ENCODE measurements at regions not wholly inside any gene's neighbourhood (a gene's known extent, or its start where the extent isn't known, plus 50 kb on each side); places are given as distances from the start of the nearest gene placed in this dataset.

- WGBS = 58% methylated on average over 3 of the region's 3 CpGs
- Histone ChIP-seq H3K4me1 (ENCODE audit: control insufficient read depth in 4 of 4, insufficient read depth in 4 of 4, low read length in 3 of 4) (no peaks in the 10 kb centered on the region), H3K9ac (ENCODE audit: low read depth in 1 of 2, low read length in 2 of 2) (no peak overlapping the region), H3K9me3 (ENCODE audit: control insufficient read depth in 4 of 4, low read length in 3 of 4) (no peaks in the 10 kb centered on the region), H3K4me3 (ENCODE audit: low read depth in 1 of 3, low read length in 3 of 3) (no peak overlapping the region), H3K27me3 (ENCODE audit: control insufficient read depth in 4 of 4, insufficient read depth in 4 of 4, low read length in 3 of 4) (no peaks in the 10 kb centered on the region), H3K27ac (ENCODE audit: low read depth in 1 of 2, low read length in 2 of 2) (no peak overlapping the region), H3K36me3 (ENCODE audit: control insufficient read depth in 4 of 4, insufficient read depth in 3 of 4, low read depth in 1 of 4, low read length in 3 of 4) (no peaks in the 10 kb centered on the region)
- TF ChIP-seq CTCF (IDR thresholded peaks at IDR 0.05; ENCODE audit: low read depth, low read length, missing input control) (no peak), HNF4A (conservative IDR thresholded peaks at IDR 0.05) (no peak)
- DNase-seq (ENCODE audit: low spot score) = no peak
Measured at GRCh38 chr6:135640449-135641111, 143.0 kb upstream of the AHI1 start.

GRCh38 chr6:135642912-135643311 lies 145.4 kb upstream of the AHI1 start:
- Histone ChIP-seq H3K27ac (ENCODE audit: low read depth in 1 of 2, low read length in 2 of 2) (no peak overlapping the region), H3K9ac (ENCODE audit: low read depth in 1 of 2, low read length in 2 of 2) (no peak overlapping the region), H3K4me1 (ENCODE audit: control insufficient read depth in 4 of 4, insufficient read depth in 4 of 4, low read length in 3 of 4) (no peaks in the 10 kb centered on the region), H3K36me3 (ENCODE audit: control insufficient read depth in 4 of 4, insufficient read depth in 3 of 4, low read depth in 1 of 4, low read length in 3 of 4) (no peaks in the 10 kb centered on the region), H3K4me3 (ENCODE audit: low read depth in 1 of 3, low read length in 3 of 3) (no peak overlapping the region), H3K27me3 (ENCODE audit: control insufficient read depth in 4 of 4, insufficient read depth in 4 of 4, low read length in 3 of 4) (no peaks in the 10 kb centered on the region), H3K9me3 (ENCODE audit: control insufficient read depth in 4 of 4, low read length in 3 of 4) (no peaks in the 10 kb centered on the region)
- DNase-seq (ENCODE audit: low spot score) = no peak
- 89% methylated on average over 3 of the region's 3 CpGs for WGBS
- TF ChIP-seq FOXA1 (IDR thresholded peaks at IDR 0.05) (no peak), HNF4G (IDR thresholded peaks at IDR 0.05) (no peak), MAX (IDR thresholded peaks at IDR 0.05) (no peak), ZBTB33 (IDR thresholded peaks at IDR 0.05) (no peak), REST (IDR thresholded peaks at IDR 0.05) (no peak), EGR1 (IDR thresholded peaks at IDR 0.05; ENCODE audit: low read depth in 2 of 2) (no peak), RAD21 (IDR thresholded peaks at IDR 0.05) (no peak), SP1 (IDR thresholded peaks at IDR 0.05) (no peak), YY1 (IDR thresholded peaks at IDR 0.05) (no peak), NR2F2 (IDR thresholded peaks at IDR 0.05) (no peak), CTCF (IDR thresholded peaks at IDR 0.05; ENCODE audit: low read depth, low read length, missing input control) (no peak), GABPA (IDR thresholded peaks at IDR 0.05 in 1 of 2, conservative IDR thresholded peaks at IDR 0.05 in 1 of 2) (no peak), JUND (IDR thresholded peaks at IDR 0.05) (no peak), TAF1 (conservative IDR thresholded peaks at IDR 0.05) (no peak), HNF4A (conservative IDR thresholded peaks at IDR 0.05) (no peak), RXRA (IDR thresholded peaks at IDR 0.05) (no peak), FOXA2 (IDR thresholded peaks at IDR 0.05) (no peak)
